Hippocampal formation (tissue), 2 donors: ENCODE measurements at regions not wholly inside any gene's neighbourhood (a gene's known extent, or its start where the extent isn't known, plus 50 kb on each side); places are given as distances from the start of the nearest gene placed in this dataset.

ENCODE experiments used
- DNase-seq, 2 donors: peaks; one replicate each; lab custom pipeline; 2025; lab: John Stamatoyannopoulos, UW

DNA sequence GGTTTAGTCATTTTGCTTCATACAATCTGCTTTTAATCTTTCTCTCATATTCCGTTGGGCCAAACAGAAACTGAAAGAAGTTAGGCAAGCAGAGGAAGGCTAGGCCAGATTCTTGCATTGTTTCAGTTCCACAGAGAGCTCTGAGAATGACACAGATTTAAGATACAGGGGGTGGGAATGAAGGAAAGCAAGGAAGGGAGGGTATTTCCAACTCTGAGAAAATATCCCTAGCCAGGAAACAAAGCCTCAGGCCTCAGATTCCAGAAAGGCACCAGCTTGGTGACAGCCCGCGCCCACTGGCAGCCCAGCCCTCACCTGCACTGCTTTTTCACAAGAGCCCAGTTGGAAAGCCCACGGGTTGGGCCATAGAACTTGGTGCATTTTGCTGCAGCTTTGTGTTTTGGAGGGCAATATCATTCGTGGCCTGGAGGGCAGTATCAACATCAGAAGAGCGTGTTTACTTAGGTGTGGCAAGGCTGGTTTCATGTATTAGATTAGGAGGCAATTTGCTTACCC lies 63.5 kb downstream of the ENC1 start:
- DNase-seq = no peak

DNA sequence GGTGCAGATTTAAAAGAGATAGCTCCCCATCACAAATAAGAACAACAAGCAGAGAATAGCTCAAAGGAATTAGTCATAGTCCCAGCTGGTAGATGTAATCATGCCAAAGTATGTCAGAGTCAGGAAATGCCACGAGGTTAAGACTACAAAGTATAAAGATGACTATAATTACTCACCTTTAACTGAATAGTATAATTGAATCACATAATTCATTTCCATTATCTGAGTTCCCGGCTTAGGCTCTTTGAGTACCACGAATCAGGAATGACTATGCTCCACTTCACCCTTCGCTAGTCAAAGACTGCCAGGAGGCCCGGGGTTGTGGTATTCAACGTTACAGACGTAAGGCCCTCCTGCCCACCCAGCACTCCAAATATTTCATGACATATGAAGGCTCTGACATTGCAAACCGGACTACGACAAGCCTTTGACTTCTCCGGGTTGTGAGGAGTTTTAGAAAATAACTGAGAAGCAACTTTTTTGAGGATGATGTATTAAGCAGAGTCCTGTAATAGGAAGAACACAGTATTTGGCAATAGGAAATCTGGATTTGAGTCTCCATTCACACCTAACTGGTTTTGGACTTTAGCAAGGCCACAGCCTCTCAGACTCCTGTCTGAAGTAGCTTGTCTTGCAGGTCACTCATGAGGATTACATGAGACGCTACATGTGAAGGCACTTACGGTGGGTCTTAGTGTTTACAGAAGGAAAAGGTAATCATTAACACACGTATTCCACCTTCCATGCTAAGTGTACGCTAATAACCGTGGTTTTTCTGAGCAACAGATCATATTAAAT lies 64.6 kb downstream of the ENC1 start:
- no peak for DNase-seq

DNA sequence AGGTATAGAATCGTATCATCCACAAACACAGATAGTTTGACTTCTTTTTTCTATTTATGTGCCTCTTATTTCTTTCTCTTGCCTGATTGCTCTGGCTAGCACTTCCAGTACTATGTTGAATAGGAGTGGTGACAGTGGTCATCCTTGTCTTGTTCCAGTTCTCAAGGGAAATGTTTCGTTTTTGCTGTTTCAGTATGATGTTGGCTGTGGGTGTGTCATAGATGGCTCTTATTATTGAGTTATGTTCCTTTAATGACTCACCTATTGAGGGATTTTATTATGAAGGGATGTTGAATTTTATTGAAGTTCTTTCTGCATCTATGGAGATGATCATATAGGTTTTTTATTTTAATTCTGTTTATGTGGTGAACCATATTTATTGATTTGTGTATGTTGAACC lies 70.3 kb downstream of the ENC1 start:
- no peak for DNase-seq

DNA sequence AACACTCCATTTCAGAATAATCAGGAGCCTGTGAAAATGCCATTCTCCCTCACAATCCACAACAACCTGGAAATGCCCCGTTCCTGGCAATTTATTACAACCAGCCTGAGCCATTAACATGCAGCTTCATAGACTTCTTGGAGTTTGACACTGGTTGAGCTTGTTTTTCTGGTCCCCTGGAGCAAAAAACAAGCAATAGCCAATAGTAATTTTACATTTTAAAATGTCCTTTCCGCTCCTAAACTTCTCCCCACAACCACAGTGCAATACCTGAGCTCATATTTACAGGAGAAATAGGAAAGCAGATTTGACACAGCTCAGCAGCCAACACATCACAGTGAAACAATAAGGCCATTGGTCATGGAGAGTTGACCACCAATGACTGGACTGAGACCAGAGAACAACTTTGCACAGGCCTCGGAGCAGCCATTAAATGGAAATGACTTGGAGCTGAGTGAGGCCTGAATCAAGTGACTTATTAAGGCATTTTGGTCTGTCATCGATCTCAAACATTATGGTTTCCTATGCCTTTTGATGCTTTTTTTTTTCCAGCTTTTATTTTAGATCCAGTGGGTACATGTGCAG lies 73.0 kb downstream of the ENC1 start:
- no peak for DNase-seq

DNA sequence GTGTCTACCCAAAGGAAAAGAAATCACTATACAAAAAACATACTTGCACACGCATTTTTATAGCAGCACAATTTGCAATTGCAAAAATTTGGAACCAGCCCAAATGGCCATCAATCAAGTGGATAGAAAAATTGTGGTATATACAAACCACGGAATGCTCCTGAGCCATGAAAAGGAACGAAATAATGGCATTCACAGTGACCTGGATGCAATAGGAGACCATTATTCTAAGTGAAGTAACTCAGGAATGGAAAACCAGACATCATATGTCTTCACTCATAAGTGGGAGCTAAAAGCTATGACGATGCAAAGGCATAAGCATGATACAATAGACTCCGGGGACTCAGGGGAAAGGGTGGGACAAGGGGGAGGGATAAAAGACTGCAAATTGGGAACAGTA lies 78.4 kb downstream of the ENC1 start:
- DNase-seq = no peak

DNA sequence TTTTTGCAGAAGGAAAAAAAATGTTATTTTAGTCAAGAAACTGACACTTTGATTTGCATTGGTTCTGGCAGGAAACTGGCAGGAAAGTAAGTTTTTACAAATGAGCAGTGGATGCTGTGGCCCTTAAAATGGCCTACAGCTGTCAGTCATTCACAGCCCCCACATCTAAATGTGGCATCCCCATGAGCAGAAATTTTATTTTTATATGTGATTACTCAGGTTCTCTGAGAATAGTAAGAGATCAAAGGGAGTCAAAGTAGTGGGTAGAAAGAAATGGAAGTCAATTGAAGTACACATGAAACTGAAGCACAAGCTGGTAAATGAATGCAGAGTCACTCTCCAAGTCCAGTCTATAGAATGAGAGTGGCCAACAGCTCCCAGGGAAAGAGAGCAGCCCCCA lies 80.3 kb downstream of the ENC1 start:
- DNase-seq = no peak

DNA sequence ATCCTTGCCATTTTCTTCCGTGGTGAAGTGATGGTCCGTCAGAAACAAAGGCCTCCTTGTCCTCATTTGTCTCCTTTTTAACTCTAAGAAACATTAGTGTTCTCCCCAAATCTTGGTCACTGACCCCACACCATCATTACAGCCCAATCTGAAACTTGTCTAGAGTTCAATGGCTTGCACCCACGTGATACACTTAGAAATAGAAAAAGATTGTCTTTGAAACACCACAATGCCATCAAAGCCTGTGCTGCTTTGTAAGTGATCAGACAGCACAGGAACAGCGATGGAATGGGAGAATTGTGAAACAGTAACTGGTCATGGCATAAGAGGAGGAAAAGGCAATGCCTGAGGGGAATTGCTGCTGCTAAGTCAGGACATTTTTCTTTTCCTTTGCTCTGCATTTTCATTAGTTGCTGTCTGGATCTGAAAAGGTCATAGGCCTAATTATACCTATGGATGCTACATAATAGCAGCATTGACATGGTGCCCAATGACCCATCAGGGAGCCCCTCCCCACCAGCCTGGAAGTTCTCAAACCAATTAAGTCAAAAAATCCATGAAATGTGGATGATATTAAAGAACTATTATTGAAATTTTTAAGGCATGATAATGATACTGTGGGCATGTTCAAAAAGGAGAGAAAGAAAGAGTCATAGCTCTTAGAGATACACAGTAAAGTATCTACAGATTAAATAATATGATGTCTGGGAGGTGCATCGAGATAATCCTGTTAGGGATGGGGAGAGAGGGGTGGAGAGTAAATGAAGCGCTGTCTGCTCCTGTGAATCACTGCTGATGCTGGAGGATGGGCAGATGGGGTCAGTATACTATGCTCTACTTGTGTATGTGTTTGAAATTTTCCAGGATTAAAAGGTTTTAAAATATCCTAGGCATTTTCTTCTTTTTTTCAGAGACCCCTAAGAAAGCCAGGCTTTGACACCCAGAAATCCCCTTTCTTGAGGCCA lies 83.6 kb downstream of the ENC1 start:
- DNase-seq = no peak

DNA sequence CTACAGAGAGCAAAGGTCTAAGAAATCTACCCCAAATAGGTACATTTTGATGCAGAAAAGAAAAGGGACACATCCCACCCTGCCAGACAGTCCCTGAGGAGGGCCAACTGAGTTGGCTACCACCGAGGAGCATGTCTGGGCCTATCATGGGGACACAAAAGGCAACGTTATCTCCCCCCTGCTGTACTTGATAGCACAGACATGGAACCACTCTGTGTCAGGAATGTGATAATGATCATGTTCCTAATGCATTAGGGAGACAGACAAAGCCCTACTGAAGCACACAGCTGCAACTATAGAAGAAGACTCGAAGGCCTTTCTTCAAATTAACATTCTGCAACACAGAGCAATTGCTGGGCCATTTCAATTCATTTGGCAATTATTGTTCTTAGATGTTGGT lies 84.5 kb downstream of the ENC1 start:
- no peak for DNase-seq

DNA sequence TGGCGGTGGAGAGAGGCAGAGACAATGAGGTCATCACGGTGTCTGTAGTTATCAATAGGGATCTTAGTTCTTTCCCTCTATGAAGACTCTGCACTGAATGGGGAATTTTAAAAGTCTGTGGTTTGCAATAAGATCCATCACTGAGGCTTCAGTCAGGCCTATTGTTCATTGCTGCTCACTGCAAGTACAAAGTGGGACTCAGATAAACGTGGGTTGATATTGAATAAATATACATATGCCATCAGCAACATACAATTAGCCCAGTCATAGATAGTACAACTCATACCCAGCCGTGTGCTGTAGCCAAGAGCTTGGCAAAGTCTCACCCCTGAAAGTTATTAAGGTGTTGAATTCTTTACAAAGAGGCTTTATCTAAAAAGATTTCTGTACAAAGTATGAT lies 88.4 kb downstream of the ENC1 start:
- DNase-seq = no peak

DNA sequence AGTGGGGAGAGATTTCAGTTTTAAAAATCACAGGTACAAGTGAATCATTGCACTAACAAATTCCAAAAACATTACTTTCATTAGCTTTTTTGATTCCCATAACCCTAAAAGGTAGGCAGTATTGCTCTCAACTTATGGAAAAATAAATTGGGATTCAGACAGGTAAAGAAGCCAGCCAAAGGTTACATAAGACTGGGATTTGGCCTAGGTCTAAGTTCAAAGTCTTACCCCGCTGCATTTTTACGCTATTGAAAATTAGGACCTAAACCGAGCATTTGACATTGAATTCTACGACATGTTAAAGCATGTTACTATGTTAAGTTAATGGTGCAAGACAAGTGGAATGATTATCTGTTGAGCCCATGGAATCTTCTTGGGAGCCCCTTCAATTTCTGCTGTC lies 89.6 kb downstream of the ENC1 start:
- no peak for DNase-seq

DNA sequence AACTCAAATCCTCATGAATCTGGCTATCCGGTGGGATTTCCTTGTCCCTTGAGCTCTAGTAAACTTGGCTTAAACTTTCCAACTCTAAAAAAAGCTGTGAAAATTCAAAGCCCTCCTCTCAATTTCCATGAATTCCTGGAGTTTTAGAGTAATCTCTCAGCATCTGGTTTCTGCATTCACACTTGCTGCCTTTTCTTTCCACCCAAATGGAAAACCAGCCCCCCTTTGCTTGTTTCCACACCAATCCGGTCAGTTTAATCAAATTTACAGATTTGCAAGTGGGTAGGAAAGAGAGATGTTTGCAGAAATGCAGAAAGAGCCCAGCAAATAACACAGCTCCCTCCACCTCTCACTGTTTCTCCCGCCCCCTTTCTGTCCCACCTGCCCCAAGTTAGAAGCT lies 91.1 kb downstream of the ENC1 start:
- DNase-seq = no peak

DNA sequence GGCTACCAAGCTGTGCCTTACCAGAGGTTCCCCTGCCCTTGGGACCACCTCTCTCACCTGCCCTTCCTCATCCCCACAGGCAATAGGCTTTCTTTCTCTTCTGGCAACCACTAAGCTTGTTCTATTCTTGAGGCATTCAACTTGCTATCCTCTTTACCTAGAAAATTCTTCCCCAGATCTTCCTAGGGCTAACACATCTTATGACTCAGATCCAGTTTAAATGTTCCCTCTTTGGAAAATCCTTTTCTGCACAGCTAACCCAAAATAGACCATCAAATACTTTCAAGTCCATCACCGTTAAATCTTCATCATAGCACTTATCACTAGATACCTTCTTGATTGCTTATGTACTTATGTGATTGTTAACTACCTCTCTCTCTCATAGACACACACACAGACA lies 93.7 kb downstream of the ENC1 start:
- DNase-seq = no peak

DNA sequence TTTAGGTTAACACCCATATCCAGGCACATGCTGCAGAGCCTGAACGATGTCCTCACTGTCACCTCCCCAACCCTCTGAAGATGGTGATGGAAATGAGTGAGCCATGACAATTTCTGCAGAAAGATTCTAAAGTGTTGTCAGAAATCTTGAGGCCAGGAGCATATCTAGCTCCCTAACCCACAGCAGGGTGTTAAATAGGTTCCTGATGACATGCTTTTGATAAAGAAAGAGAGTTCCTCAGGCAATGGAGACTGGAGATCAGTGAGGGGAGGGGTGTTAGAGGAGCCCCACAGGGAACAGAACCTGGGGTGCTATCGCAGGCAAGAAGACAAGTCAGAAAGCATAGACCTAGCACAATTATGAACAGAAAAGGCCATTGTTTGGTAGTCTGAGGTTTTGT lies 95.7 kb downstream of the ENC1 start:
- DNase-seq = no peak

DNA sequence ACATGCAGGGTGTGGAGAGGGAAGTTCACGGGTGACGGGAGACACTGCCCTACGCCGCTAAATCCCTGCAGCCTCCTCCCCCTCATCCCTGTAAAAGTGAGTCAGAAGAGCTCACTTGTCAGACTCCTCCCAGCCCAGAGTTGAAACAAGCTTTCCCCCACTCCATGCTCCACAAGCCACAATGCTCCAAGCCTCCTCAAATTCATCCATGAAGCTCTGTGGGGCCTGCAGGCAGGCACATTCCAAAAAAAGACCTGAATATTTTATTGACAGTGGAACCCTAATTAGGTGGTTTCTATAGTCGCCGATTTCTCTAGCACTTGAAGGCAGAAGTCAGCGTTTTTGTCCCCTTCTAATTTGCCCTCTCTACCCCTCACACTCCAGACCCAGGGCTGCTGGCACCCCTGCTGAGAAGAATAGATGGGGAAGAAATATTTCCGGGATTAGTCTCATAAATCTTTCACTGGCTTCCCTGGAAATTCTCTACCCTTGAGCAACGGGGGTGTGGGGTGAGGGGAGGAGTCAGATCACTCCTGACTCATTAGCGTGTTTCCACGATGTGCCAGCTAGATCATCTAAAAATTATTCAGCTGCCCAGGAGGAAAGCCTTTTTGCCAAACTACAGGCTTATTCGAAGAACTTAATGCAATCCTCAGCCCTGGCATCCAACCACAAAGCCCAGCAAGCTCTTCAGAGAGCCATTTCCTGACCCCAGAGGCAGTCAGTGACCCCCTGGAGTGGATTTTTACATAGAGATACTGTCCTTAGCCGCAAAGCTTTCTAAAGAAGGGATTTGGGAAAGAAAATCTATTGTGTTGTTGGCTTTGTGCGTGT lies 97.1 kb downstream of the ENC1 start:
- DNase-seq = no peak

DNA sequence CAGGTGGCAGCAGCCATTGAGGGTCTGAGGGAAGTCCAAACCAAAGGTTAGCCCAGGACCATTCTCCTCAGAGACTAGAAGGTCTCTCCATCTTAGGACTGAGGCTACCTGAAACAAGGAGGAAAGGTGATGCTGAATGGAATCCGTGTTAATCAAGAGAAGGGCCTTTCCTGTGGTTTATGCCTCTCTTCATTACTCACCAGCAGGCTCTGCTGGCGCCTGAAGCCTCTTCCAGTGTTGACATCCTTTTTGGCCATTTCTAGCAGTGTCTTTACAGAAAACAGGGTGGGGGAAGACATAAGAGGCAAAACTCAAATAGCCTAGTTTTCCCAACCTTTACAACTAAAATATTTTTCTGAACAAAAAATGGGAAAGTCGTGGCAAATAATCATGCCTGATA lies 98.0 kb downstream of the ENC1 start:
- DNase-seq = no peak

DNA sequence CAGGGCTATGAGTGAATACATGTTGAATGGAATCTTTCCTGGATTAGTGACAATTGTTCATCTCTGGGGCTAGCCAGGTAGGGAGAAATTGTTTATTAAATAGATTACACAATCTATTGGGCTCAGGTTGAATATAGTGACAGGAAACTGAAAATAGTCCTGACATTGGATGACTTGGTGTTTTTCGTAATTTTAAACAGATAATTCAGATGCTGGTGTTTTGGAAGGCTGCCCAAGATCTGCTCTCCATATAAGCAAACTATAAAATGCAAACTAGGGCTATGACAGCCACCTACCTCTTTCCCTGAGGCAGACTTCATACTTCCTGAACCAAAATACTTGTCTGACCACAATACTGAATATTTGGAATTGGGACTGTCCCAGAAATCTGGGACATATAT lies 99.1 kb downstream of the ENC1 start:
- DNase-seq = no peak

DNA sequence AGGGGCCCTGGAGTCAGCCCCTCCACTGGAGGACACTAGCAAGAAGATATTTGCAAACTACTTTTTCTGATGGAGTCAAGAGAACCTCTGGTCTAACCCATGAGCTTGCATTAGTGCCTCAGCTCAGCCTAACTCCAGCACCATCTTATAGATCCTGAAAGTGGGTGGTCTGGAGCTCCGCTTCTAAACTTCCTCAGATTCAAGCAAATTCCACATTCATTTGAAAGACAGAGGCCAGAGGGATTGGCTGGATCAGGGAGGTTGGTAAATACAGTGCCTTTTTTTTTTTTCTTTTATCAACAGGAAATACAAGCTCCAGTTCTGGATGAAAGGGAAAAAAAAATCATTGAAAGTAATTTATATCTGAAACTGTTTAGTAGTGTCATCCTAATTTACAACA lies 99.9 kb downstream of the ENC1 start:
- no peak for DNase-seq

DNA sequence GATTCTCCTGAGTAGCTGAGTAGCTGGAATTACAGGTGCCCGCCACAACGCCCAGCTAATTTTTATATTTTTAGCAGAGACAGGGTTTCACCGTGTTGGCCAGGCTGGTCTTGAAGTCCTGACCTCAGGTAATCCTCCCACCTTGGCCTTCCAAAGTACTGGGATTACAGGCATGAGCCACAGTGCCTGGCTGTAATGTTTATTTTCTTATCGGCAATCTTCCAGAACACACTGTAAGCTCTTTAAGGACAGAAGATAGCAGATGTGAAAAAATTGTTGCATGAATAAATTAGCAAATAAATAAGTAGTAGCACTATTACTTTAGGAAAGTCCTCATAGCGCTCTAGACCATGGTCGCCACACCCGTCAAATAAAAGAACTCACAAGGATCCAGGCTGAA lies 100.5 kb downstream of the ENC1 start:
- no peak for DNase-seq

DNA sequence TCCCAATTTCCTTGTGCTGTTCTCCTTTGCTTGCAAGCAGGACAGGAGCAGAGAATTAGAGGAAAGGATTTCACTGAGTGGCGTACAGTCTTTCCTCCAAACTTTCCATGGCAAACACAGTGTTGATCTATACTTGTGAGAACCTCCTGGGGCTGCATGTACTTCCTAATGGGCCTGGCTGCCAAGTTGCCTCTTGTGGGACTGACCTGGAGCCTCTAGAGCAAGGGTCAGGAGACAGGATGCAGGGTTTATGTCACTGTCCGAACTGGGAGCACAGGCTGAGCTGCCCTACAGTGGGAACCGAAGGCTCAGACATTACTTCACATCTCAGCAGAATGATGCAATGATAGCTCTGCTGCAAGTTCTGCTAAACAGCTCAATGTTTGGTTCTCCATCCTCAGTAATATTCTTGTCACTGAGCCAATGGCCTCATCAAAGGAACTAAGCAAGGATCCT lies 102.3 kb downstream of the ENC1 start:
- no peak for DNase-seq

DNA sequence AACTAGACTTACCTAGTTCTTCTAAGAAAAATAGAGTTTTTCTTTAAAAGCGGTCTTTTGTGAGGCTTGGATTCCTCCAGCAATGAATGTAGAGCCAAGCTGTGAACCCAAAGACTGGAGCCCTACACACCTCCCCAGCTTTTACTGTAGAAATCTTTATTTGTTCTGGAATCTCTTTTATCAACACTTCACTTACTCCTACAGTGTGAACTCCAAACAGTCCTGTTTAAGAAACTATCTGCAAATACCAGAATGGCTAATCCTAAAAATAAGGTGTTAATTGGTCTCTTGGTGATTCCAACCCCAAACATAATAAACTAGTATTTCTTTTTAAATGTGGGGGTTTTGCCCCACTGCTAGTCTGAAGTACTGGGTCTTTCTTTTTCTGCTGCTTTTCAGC lies 103.9 kb downstream of the ENC1 start:
- no peak for DNase-seq

DNA sequence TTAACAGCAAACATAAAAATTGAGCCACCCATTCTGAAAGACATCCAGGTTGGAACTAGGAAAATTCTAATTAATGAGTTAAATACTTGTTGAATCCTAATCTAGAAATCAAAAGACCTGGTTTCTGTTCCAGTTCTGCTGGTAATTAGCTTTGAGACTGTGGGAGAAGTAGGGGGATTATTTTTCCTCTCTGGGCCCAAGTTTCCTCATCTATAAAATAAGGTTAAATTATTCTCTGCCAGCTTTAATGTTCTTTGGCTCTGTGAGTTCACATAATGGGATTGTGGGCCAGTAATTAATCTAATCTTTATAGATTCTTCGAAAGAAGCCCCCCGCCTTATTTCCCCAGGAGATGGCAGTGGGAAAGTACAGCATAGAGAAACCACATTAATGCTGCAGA lies 104.6 kb downstream of the ENC1 start:
- DNase-seq = no peak
